ENCODE measurements at regions not wholly inside any gene's neighbourhood (a gene's known extent, or its start where the extent isn't known, plus 50 kb on each side); places are given as distances from the start of the nearest gene placed in this dataset.

DNA sequence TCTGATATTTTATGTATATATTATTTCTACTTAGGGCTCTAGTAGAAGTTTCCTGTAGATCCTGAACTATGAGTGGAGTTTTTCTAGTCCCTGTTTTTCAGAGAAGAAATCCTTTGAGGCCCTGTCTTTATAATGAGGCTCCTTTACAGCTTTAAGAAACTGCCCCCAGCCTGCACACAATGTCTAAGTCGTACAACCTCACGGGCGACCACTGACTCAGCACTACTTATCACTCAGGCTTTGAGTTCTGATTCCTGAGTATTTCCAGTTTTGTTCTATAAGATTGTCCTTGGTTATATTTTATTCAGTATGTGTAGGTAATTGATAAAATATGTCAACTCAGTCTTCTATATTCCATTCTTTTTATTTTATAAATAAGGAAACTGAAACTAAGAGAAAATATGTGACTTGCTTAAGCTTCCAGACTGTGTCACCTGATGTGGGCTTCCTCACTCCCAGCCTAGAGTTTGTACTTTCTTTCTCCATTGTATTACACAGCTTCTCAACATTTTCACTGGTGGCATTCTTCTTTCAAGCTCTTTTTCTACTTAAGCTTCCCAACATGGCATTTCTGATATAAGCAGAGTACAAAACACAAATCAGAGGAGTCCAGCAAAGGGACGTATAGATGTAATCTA, 167.0 kb downstream of the TBX18 start:
- intact Hi-C loops (cut with micrococcal nuclease), result no loop called here
- no peaks in the 10 kb centered on the region for H3K79me2 ChIP-seq (ENCODE audit: control insufficient read depth, insufficient read depth, low read length)
- ChIA-PET POLR2A (interaction anchor here (1.0 kb wide), 1 partner anchor 9 kb away, joined by 3 read pairs; no protein-coding TSS in a partner anchor), CTCF (ENCODE audit: low intra/inter-chr PET ratio) (no interaction called here)
- TF ChIP-seq STAG1 (CRISPR knock-in tag; IDR thresholded peaks at IDR 0.05; ENCODE audit: borderline replicate concordance) (no peak), C11orf30 (IDR thresholded peaks at IDR 0.05; ENCODE audit: low read depth) (peak; percentile 34; the same call in 1 of the 2 replicates), SMC3 (conservative IDR thresholded peaks at IDR 0.05; ENCODE audit: insufficient read depth, low read depth, low read length) (no peak), ZNF232 (CRISPR knock-in tag; IDR thresholded peaks at IDR 0.05) (no peak), PCBP2 (IDR thresholded peaks at IDR 0.05; ENCODE audit: low read depth, low read length, poor library complexity, severe bottlenecking) (no peak), NFE2 (IDR thresholded peaks at IDR 0.05; ENCODE audit: low read depth) (peak; percentile 20; the same call in 1 of the 2 replicates), ZNF316 (IDR thresholded peaks at IDR 0.05) (0 out of 2 replicates have a peak, but pooled peaks have one; percentile 21)
- H3K4me1 ChIP-seq (replicated peaks in 1 of 2; ENCODE audit: control insufficient read depth in 2 of 2, insufficient read depth in 2 of 2, low read length in 2 of 2), result no peaks in the 10 kb centered on the region
- H3K9ac ChIP-seq (ENCODE audit: insufficient read depth in 1 of 2, low read depth in 2 of 2, low read length in 2 of 2), result no peak overlapping the region
- H3K9me1 ChIP-seq (ENCODE audit: control insufficient read depth, insufficient read depth, low read length), result no peaks in the 10 kb centered on the region
- FAIRE-seq, result no peak
- H3K36me3 ChIP-seq (ENCODE audit: control insufficient read depth, insufficient read depth, low read length), result no peaks in the 10 kb centered on the region
- BruUV-seq (replicated peaks), result no TSS peak
- 0 out of 5 replicates have a peak, but pooled peaks cover 0 to 5% of the 10 kb centered on the region in 2 experiments for H3K27me3 ChIP-seq (ENCODE audit: control insufficient read depth in 2 of 2, insufficient read depth in 2 of 2, low read length in 2 of 2)
- no peaks in the 10 kb centered on the region for H3K9me3 ChIP-seq (replicated peaks; ENCODE audit: control insufficient read depth, insufficient read depth, low read depth, low read length)
- H3K4me3 ChIP-seq, result no peak overlapping the region
- H3K4me2 ChIP-seq (ENCODE audit: insufficient read depth, low read length), result no peak overlapping the region
- no peak for ATAC-seq
- no peaks in the 10 kb centered on the region for H4K20me1 ChIP-seq (replicated peaks; ENCODE audit: control insufficient read depth, insufficient read depth, low read length)
- DNase-seq (ENCODE audit: extremely low read depth in 1 of 4, low spot score in 3 of 4), result no peak
- H3K27ac ChIP-seq (ENCODE audit: extremely low read depth, low read depth, low read length), result no peak overlapping the region
- H2AFZ ChIP-seq (ENCODE audit: low read depth, low read length), result no peak overlapping the region
- 4% methylated on average over 4 of the region's 4 CpGs for WGBS (ENCODE audit: insufficient coverage, low coverage, missing lambda C conversion rate)
- in situ Hi-C loops (cut with MboI), result no loop called here

Measured in K562 (cell line).